Lung (tissue), 11 donors: ENCODE measurements at regions not wholly inside any gene's neighbourhood (a gene's known extent, or its start where the extent isn't known, plus 50 kb on each side); places are given as distances from the start of the nearest gene placed in this dataset.
A peak's percentile ranks its signal among the peaks of the same experiment; 100 is the strongest.
"Not testable (repeated sequence)": the region's sequence is repeated elsewhere in the genome, so short reads cannot be mapped to it uniquely, and the experiment has no call there.

ENCODE experiments used
- ATAC-seq: fragments of 200-7000 bp; cut with Tn5 transposase; one replicate; pipeline ENCODE4 v1.9.1; 2020; ENCODE audit warnings: moderate number of reproducible peaks; ENCODE audit not compliant: insufficient read depth, low FRiP score
- DNase-seq, 3 donors: peaks; one replicate each; pipeline ENCODE4 v3.0.0-alpha.2; 2013 to 2017
- H3K27ac ChIP-seq, 2 donors: one replicate each; pipeline ENCODE4 v1.5.1; 2013; ENCODE audit warnings: mild to moderate bottlenecking in 2 of 2, moderate library complexity in 2 of 2, control low read depth in 1 of 2, inconsistent platforms in 1 of 2, low read depth in 1 of 2, low read length in 1 of 2
- H3K27me3 ChIP-seq, 3 donors: one replicate each; pipeline ENCODE4 v1.5.1; 2013; ENCODE audit warnings: low read length in 2 of 3; ENCODE audit not compliant: control insufficient read depth in 3 of 3, insufficient read depth in 3 of 3
- H3K36me3 ChIP-seq, 4 donors: one replicate each; pipeline ENCODE4 v1.5.1; 2013; ENCODE audit warnings: low read length in 4 of 4, mild to moderate bottlenecking in 1 of 4, moderate library complexity in 1 of 4; ENCODE audit not compliant: control insufficient read depth in 4 of 4, insufficient read depth in 4 of 4
- H3K4me1 ChIP-seq, 5 donors: one replicate each; pipeline ENCODE4 v1.5.1; 2013; ENCODE audit warnings: low read length in 5 of 5, mild to moderate bottlenecking in 2 of 5, moderate library complexity in 1 of 5; ENCODE audit not compliant: control insufficient read depth in 5 of 5, insufficient read depth in 5 of 5
- H3K4me3 ChIP-seq: one replicate; pipeline ENCODE4 v1.5.1; 2013; ENCODE audit warnings: mild to moderate bottlenecking, control low read depth, moderate library complexity
- H3K9ac ChIP-seq, 2 donors: one replicate each; pipeline ENCODE4 v1.5.1; 2013; ENCODE audit warnings: low read length in 2 of 2, control low read depth in 1 of 2; ENCODE audit not compliant: insufficient read depth in 1 of 2
- H3K9me3 ChIP-seq, 4 donors: one replicate each; pipeline ENCODE4 v1.5.1; 2013; ENCODE audit warnings: low read length in 3 of 4, mild to moderate bottlenecking in 1 of 4, moderate library complexity in 1 of 4; ENCODE audit not compliant: control insufficient read depth in 4 of 4, insufficient read depth in 3 of 4
- CTCF ChIP-seq: IDR thresholded peaks from 2 replicates; pipeline ENCODE4 v1.5.1; 2012; ENCODE audit warnings: mild to moderate bottlenecking; ENCODE audit errors: control extremely low read depth, extremely low read depth
- WGBS, 2 donors: extraction: QIAGEN DNeasy Blood & Tissue Kit; methylation state at CpG; one replicate each; pipeline ENCODE4 v1.1.7; 2013; 5-methylcytosine and 5-hydroxymethylcytosine counted together
- donor health status: control.
- donor health status: control.
- donor health status: Bipolar disorder and iron deficiency.
- donor health status: healthy.
- donor health status: DM: yes; HTN: yes; CAD: no.

- Histone ChIP-seq H3K9ac (no peak overlapping the region), H3K4me1 (no peaks in the 10 kb centered on the region), H3K27ac (no peak overlapping the region), H3K4me3 (no peak overlapping the region), H3K9me3 (no peaks in the 10 kb centered on the region), H3K27me3 (no peaks in the 10 kb centered on the region), H3K36me3 (no peaks in the 10 kb centered on the region)
- TF ChIP-seq CTCF = no peak
- DNase-seq (no peak), ATAC-seq (no peak)
- 70 to 79% methylated on average over 4 of the region's 4 CpGs for WGBS, 2 donors
Observed at GRCh38 chr12:112615196-112615595, 176.4 kb upstream of the RPH3A start.

- DNase-seq (no peak), ATAC-seq (no peak)
- H3K9me3 ChIP-seq = no peaks in the 10 kb centered on the region
- 2 to 6% methylated on average over 2 of the region's 2 CpGs for WGBS, 2 donors
- no peaks in the 10 kb centered on the region for H3K4me1 ChIP-seq
- no peaks in the 10 kb centered on the region for H3K36me3 ChIP-seq
- no peak overlapping the region for H3K9ac ChIP-seq
- no peak overlapping the region for H3K27ac ChIP-seq
- no peak for TF ChIP-seq CTCF
- H3K27me3 ChIP-seq = no peaks in the 10 kb centered on the region
- H3K4me3 ChIP-seq = no peak overlapping the region
Observed at GRCh38 chr12:112616469-112617152, 174.9 kb upstream of the RPH3A start.

- no peaks in the 10 kb centered on the region for H3K36me3 ChIP-seq
- H3K4me3 ChIP-seq = no peak overlapping the region
- no peaks in the 10 kb centered on the region for H3K9me3 ChIP-seq
- no peak for TF ChIP-seq CTCF
- ATAC-seq (no peak), DNase-seq (no peak)
- H3K9ac ChIP-seq = no peak overlapping the region
- H3K4me1 ChIP-seq = no peaks in the 10 kb centered on the region
- 17 to 18% methylated on average over 3 of the region's 3 CpGs for WGBS, 2 donors
- no peak overlapping the region for H3K27ac ChIP-seq
- H3K27me3 ChIP-seq = no peaks in the 10 kb centered on the region
Observed at GRCh38 chr12:112617153-112617505, 174.4 kb upstream of the RPH3A start.

- WGBS, 2 donors = 22 to 30% methylated on average over 7 of the region's 7 CpGs
- no peaks in the 10 kb centered on the region for H3K36me3 ChIP-seq
- no peak for TF ChIP-seq CTCF
Observed at GRCh38 chr12:112627851-112628250, 163.7 kb upstream of the RPH3A start.

GRCh38 chr12:112631974-112632373 lies 159.6 kb upstream of the RPH3A start:
- not testable (repeated sequence) for H3K4me3 ChIP-seq, H3K9me3 ChIP-seq, DNase-seq, H3K4me1 ChIP-seq, H3K36me3 ChIP-seq, H3K27me3 ChIP-seq, H3K27ac ChIP-seq, ATAC-seq, H3K9ac ChIP-seq
- 85 to 92% methylated on average over 2 of the region's 2 CpGs for WGBS, 2 donors

More at GRCh38 chr12:112627851-112628250, 163.7 kb upstream of the RPH3A start:
- H3K4me3 ChIP-seq = no peak overlapping the region
- H3K27me3 ChIP-seq = no peaks in the 10 kb centered on the region
- DNase-seq = peak in 1 of 3 donors; percentile 6
- ATAC-seq = no peak
- no peaks in the 10 kb centered on the region for H3K4me1 ChIP-seq
- no peaks in the 10 kb centered on the region for H3K9me3 ChIP-seq
- no peak overlapping the region for H3K27ac ChIP-seq
- no peak overlapping the region for H3K9ac ChIP-seq
